HFF-Myc (cell line): ENCODE measurements at regions not wholly inside any gene's neighbourhood (a gene's known extent, or its start where the extent isn't known, plus 50 kb on each side); places are given as distances from the start of the nearest gene placed in this dataset.

Experiments used
- DNase-seq: peaks from one replicate; pipeline ENCODE4 v3.0.0-alpha.2; 2011; ENCODE audit warnings: low read depth; ENCODE audit errors: extremely low read depth
- H3K4me3 ChIP-seq: replicated peaks from 2 replicates; pipeline ENCODE4 v1.5.1; 2011; ENCODE audit warnings: low read depth, mild to moderate bottlenecking, control low read depth, low read length
- CTCF ChIP-seq: IDR thresholded peaks from 2 replicates; pipeline ENCODE4 v1.5.1; 2012; ENCODE audit warnings: mild to moderate bottlenecking, low read depth, low read length, control low read depth; ENCODE audit errors: missing control alignments

GRCh38 chr12:25655702-25656101 lies 102.6 kb upstream of the LMNTD1 start:
- no peak for TF ChIP-seq CTCF
- no peak for DNase-seq
- H3K4me3 ChIP-seq = no peak overlapping the region

- DNase-seq = no peak
- no peak overlapping the region for H3K4me3 ChIP-seq
- no peak for TF ChIP-seq CTCF
These were observed 106.5 kb upstream of the LMNTD1 start for GRCh38 chr12:25659621-25660020.

- H3K4me3 ChIP-seq = no peak overlapping the region
- DNase-seq = no peak
- no peak for TF ChIP-seq CTCF
These were observed 117.3 kb upstream of the LMNTD1 start for GRCh38 chr12:25670076-25671055.

- no peak for TF ChIP-seq CTCF
- H3K4me3 ChIP-seq = no peak overlapping the region
- no peak for DNase-seq
These were observed 122.7 kb upstream of the LMNTD1 start for GRCh38 chr12:25675808-25676207.

GRCh38 chr12:25677232-25677937 lies 124.3 kb upstream of the LMNTD1 start:
- H3K4me3 ChIP-seq = no peak overlapping the region
- no peak for DNase-seq
- peak; percentile 12 for TF ChIP-seq CTCF

GRCh38 chr12:25681580-25681979 lies 128.5 kb upstream of the LMNTD1 start:
- DNase-seq = no peak
- TF ChIP-seq CTCF = no peak
- no peak overlapping the region for H3K4me3 ChIP-seq
